GM12874 (cell line): ENCODE measurements at regions not wholly inside any gene's neighbourhood (a gene's known extent, or its start where the extent isn't known, plus 50 kb on each side); places are given as distances from the start of the nearest gene placed in this dataset.

Source experiments
- CTCF ChIP-seq: IDR thresholded peaks from 2 replicates; pipeline ENCODE4 v1.5.1; 2011; ENCODE audit warnings: low read depth, mild to moderate bottlenecking, control low read depth, low read length, moderate library complexity; ENCODE audit not compliant: insufficient read depth

- TF ChIP-seq CTCF, result no peak
Observed at GRCh38 chr2:215687149-215688031, 251.5 kb upstream of the FN1 start.

- no peak for TF ChIP-seq CTCF
Observed at GRCh38 chr2:215685238-215685990, 249.5 kb upstream of the FN1 start.

- TF ChIP-seq CTCF, result no peak
Observed at GRCh38 chr2:215684448-215685237, 248.8 kb upstream of the FN1 start.

- TF ChIP-seq CTCF, result no peak
Observed at GRCh38 chr2:215683295-215683694, 247.4 kb upstream of the FN1 start.

GRCh38 chr2:215681799-215682596 lies 246.1 kb upstream of the FN1 start:
- TF ChIP-seq CTCF, result no peak

- no peak for TF ChIP-seq CTCF
Observed at GRCh38 chr2:215680605-215681598, 245.0 kb upstream of the FN1 start.
